H1 (cell line): ENCODE measurements at regions not wholly inside any gene's neighbourhood (a gene's known extent, or its start where the extent isn't known, plus 50 kb on each side); places are given as distances from the start of the nearest gene placed in this dataset.

Source experiments
- ASH2L ChIP-seq: fragments of 200-600, 300-600 bp; sonication (generic); IDR thresholded peaks from one replicate; pipeline ENCODE4 v1.7.1; 2017; ENCODE audit warnings: low read length
- ATF3 ChIP-seq: IDR thresholded peaks from 2 replicates; pipeline ENCODE4 v1.6.1; 2011; ENCODE audit warnings: low read depth, mild to moderate bottlenecking, low read length; ENCODE audit not compliant: insufficient read depth
- CHD1 ChIP-seq: IDR thresholded peaks from 2 replicates; pipeline ENCODE4 v1.6.1; 2012; ENCODE audit warnings: low read depth, low read length, improper control_type of control experiment
- HDAC6 ChIP-seq: IDR thresholded peaks from one replicate; pipeline ENCODE4 v1.7.1; 2012; ENCODE audit warnings: low read depth, mild to moderate bottlenecking, inconsistent platforms, low read length, moderate library complexity
- RAD21 ChIP-seq, 2 experiments: IDR thresholded peaks in 1 of 2; conservative IDR thresholded peaks in 1 of 2; 2 replicates each; pipeline ENCODE4 v1.6.1; 2011; ENCODE audit warnings: low read depth in 2 of 2, low read length in 2 of 2, improper control_type of control experiment in 1 of 2, inconsistent platforms in 1 of 2, mild to moderate bottlenecking in 1 of 2, moderate library complexity in 1 of 2
- RNF2 ChIP-seq: fragments of 200-900, 300-1000 bp; sonication (generic); IDR thresholded peaks from 2 replicates; pipeline ENCODE4 v1.7.1; 2016; ENCODE audit warnings: borderline replicate concordance, low read depth, mild to moderate bottlenecking, antibody characterized with exemption, low read length; ENCODE audit not compliant: poor library complexity, severe bottlenecking; ENCODE audit errors: missing control alignments
- SUZ12 ChIP-seq: fragments of 200-600 bp; sonication (generic); IDR thresholded peaks from 2 replicates; pipeline ENCODE4 v1.6.1; 2012; ENCODE audit warnings: mild to moderate bottlenecking, inconsistent platforms, low read length, moderate library complexity, mixed read lengths
- TAF7 ChIP-seq: optimal IDR thresholded peaks from 2 replicates; pipeline ENCODE3; 2011; ENCODE audit warnings: low read depth, mild to moderate bottlenecking, inconsistent platforms, low read length, moderate library complexity, borderline replicate concordance

- TF ChIP-seq RAD21 (IDR thresholded peaks at IDR 0.05 in 1 of 2, conservative IDR thresholded peaks at IDR 0.05 in 1 of 2; ENCODE audit: low read depth in 2 of 2, low read length in 2 of 2), result no peak
- TF ChIP-seq SUZ12, result no peak
- TF ChIP-seq ATF3, result no peak
- TF ChIP-seq TAF7, result no peak
- no peak for TF ChIP-seq HDAC6
- no peak for TF ChIP-seq ASH2L
- no peak for TF ChIP-seq CHD1
- TF ChIP-seq RNF2, result no peak
- TF ChIP-seq, all 59 proteins: peak for 0
Measured at GRCh38 chr1:25003457-25004190, 73.5 kb upstream of the RUNX3 start (continued).
